Tibial nerve (tissue), 3 donors: ENCODE measurements at regions not wholly inside any gene's neighbourhood (a gene's known extent, or its start where the extent isn't known, plus 50 kb on each side); places are given as distances from the start of the nearest gene placed in this dataset.

ENCODE experiments used
- CTCF ChIP-seq, 5 experiments: fragments of 200-600 bp in 3 of 5; fragments of 450-650 bp in 2 of 5; sonication (generic) in 3 of 5; IDR thresholded peaks; one replicate each; pipeline ENCODE4 v1.5.1; 2016 to 2019; ENCODE audit warnings: antibody characterized with exemption in 5 of 5, mild to moderate bottlenecking in 3 of 5, moderate library complexity in 2 of 5
- POLR2A ChIP-seq, 2 donors: fragments of 450-650 bp; IDR thresholded peaks; one replicate each; pipeline ENCODE4 v1.6.1; 2017; ENCODE audit warnings: antibody characterized with exemption in 2 of 2, mild to moderate bottlenecking in 2 of 2, moderate library complexity in 2 of 2

- TF ChIP-seq CTCF (IDR thresholded peaks at IDR 0.05) (no peak), POLR2A (IDR thresholded peaks at IDR 0.05) (no peak)
These were observed 89.7 kb upstream of the ESRRG start for GRCh38 chr1:216812966-216813365.
